ENCODE measurements at regions not wholly inside any gene's neighbourhood (a gene's known extent, or its start where the extent isn't known, plus 50 kb on each side); places are given as distances from the start of the nearest gene placed in this dataset.

DNA sequence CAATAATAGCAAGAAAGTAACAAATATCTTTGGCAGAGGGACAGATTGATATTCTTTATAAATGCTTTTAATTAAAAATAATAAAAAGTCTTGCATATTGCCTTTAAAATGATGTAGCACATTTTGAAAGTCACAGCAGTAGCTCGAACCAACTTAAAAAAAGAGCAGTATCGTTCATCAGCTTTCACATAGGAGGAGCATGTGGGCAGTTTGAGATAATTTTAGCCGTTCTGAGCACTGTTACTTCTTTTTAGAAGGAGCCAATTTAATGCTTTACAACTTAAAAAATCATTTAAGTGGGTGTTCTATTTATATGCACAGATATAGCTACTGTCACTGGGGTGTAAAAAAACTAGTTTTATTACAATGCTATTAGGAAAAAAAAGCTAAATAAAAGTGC, 622.7 kb upstream of the GBE1 start:
- no peaks in the 10 kb centered on the region for H4K20me1 ChIP-seq (ENCODE audit: low read depth, low read length)
- no peaks in the 10 kb centered on the region for H3K36me3 ChIP-seq (ENCODE audit: low read length)
- TF ChIP-seq, protein P1, sequence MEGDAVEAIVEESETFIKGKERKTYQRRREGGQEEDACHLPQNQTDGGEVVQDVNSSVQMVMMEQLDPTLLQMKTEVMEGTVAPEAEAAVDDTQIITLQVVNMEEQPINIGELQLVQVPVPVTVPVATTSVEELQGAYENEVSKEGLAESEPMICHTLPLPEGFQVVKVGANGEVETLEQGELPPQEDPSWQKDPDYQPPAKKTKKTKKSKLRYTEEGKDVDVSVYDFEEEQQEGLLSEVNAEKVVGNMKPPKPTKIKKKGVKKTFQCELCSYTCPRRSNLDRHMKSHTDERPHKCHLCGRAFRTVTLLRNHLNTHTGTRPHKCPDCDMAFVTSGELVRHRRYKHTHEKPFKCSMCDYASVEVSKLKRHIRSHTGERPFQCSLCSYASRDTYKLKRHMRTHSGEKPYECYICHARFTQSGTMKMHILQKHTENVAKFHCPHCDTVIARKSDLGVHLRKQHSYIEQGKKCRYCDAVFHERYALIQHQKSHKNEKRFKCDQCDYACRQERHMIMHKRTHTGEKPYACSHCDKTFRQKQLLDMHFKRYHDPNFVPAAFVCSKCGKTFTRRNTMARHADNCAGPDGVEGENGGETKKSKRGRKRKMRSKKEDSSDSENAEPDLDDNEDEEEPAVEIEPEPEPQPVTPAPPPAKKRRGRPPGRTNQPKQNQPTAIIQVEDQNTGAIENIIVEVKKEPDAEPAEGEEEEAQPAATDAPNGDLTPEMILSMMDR (IDR thresholded peaks at IDR 0.05; ENCODE audit: insufficient read depth, low read length, poor library complexity, severe bottlenecking): no peak
- TF ChIP-seq EZH2phosphoT487 (conservative IDR thresholded peaks at IDR 0.05; ENCODE audit: low read length): no peak
- no peak overlapping the region for H3K27ac ChIP-seq (ENCODE audit: low read depth, low read length)
- no peak overlapping the region for H3K4me3 ChIP-seq (ENCODE audit: insufficient read depth, low read length, poor library complexity, severe bottlenecking)
- H3F3A ChIP-seq (ENCODE audit: insufficient read depth): no peaks in the 10 kb centered on the region
- no peak overlapping the region for H3K4me2 ChIP-seq (ENCODE audit: low read depth, low read length, poor library complexity, severe bottlenecking)
- H3K9me2 ChIP-seq (replicated peaks; ENCODE audit: insufficient read depth, low read length): no peaks in the 10 kb centered on the region
- no peaks in the 10 kb centered on the region for H3K9me3 ChIP-seq (ENCODE audit: insufficient read depth, low read length)
- H3K27me3 ChIP-seq (ENCODE audit: low read length): no peaks in the 10 kb centered on the region
- H2AFZ ChIP-seq (ENCODE audit: low read depth, low read length, severe bottlenecking): no peak overlapping the region
- no peaks in the 10 kb centered on the region for H3K79me2 ChIP-seq (ENCODE audit: insufficient read depth, low read length)
- no peak overlapping the region for H3K9ac ChIP-seq (ENCODE audit: low read length)

DNA sequence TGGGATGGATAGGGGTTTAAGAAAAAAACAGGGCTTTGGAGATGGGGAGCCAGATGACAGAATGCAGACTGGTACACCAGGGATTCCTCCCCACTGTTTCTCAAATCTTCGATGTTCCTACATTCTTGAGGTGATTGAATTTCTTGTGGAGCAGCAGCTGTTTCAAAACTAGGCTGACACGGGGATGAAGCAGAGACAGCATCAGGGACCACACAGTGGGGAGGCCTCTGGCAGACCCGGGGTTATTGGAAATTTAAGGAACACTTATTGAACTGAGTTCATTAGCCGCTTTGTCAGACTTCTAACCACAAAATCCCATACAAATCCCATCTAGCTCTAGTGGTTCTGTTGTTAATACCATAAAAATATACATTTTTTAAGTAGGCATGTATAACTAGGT, 621.4 kb upstream of the GBE1 start:
- Histone ChIP-seq H2AFZ (ENCODE audit: low read depth, low read length, severe bottlenecking) (no peak overlapping the region), H3K9me3 (ENCODE audit: insufficient read depth, low read length) (peaks cover 2% of the 10 kb centered on the region; the same call in 1 of the 2 replicates), H3K4me2 (ENCODE audit: low read depth, low read length, poor library complexity, severe bottlenecking) (no peak overlapping the region), H3K9ac (ENCODE audit: low read length) (no peak overlapping the region), H3K36me3 (ENCODE audit: low read length) (no peaks in the 10 kb centered on the region), H3F3A (ENCODE audit: insufficient read depth) (no peaks in the 10 kb centered on the region), H3K79me2 (ENCODE audit: insufficient read depth, low read length) (no peaks in the 10 kb centered on the region), H3K27ac (ENCODE audit: low read depth, low read length) (no peak overlapping the region), H3K9me2 (replicated peaks; ENCODE audit: insufficient read depth, low read length) (no peaks in the 10 kb centered on the region), H3K27me3 (ENCODE audit: low read length) (no peaks in the 10 kb centered on the region), H4K20me1 (ENCODE audit: low read depth, low read length) (no peaks in the 10 kb centered on the region), H3K4me3 (ENCODE audit: insufficient read depth, low read length, poor library complexity, severe bottlenecking) (no peak overlapping the region)
- TF ChIP-seq, protein P1 (IDR thresholded peaks at IDR 0.05; ENCODE audit: insufficient read depth, low read length, poor library complexity, severe bottlenecking): no peak
- no peak for TF ChIP-seq EZH2phosphoT487 (conservative IDR thresholded peaks at IDR 0.05; ENCODE audit: low read length)

- H3K9me3 ChIP-seq (ENCODE audit: insufficient read depth, low read length): peaks cover 17% of the 10 kb centered on the region; the same call in 1 of the 2 replicates
- no peak overlapping the region for H3K4me2 ChIP-seq (ENCODE audit: low read depth, low read length, poor library complexity, severe bottlenecking)
- no peaks in the 10 kb centered on the region for H3F3A ChIP-seq (ENCODE audit: insufficient read depth)
- H3K9me2 ChIP-seq (replicated peaks; ENCODE audit: insufficient read depth, low read length): no peaks in the 10 kb centered on the region
- no peak overlapping the region for H3K4me3 ChIP-seq (ENCODE audit: insufficient read depth, low read length, poor library complexity, severe bottlenecking)
- no peaks in the 10 kb centered on the region for H4K20me1 ChIP-seq (ENCODE audit: low read depth, low read length)
- no peak for TF ChIP-seq EZH2phosphoT487 (conservative IDR thresholded peaks at IDR 0.05; ENCODE audit: low read length)
- TF ChIP-seq, protein P1 (IDR thresholded peaks at IDR 0.05; ENCODE audit: insufficient read depth, low read length, poor library complexity, severe bottlenecking): no peak
- H3K27ac ChIP-seq (ENCODE audit: low read depth, low read length): no peak overlapping the region
- no peak overlapping the region for H2AFZ ChIP-seq (ENCODE audit: low read depth, low read length, severe bottlenecking)
- no peaks in the 10 kb centered on the region for H3K79me2 ChIP-seq (ENCODE audit: insufficient read depth, low read length)
- no peak overlapping the region for H3K9ac ChIP-seq (ENCODE audit: low read length)
- 0 out of 2 replicates have a peak, but pooled peaks cover 3% of the 10 kb centered on the region for H3K36me3 ChIP-seq (ENCODE audit: low read length)
- no peaks in the 10 kb centered on the region for H3K27me3 ChIP-seq (ENCODE audit: low read length)
Observed at GRCh38 chr3:82378392-82378791, 616.9 kb upstream of the GBE1 start.

Data from SU-DHL-6 (cell line).